HG02981 (cell line): ENCODE measurements at regions not wholly inside any gene's neighbourhood (a gene's known extent, or its start where the extent isn't known, plus 50 kb on each side); places are given as distances from the start of the nearest gene placed in this dataset.
"Not testable (repeated sequence)": the region's sequence is repeated elsewhere in the genome, so short reads cannot be mapped to it uniquely, and the experiment has no call there.

Experiments
- ATAC-seq: cut with Tn5 transposase; IDR thresholded peaks from one replicate; pipeline ENCODE4 v1.9.1; 2021; ENCODE audit warnings: mild to moderate bottlenecking, moderate library complexity; ENCODE audit not compliant: unreplicated experiment

DNA sequence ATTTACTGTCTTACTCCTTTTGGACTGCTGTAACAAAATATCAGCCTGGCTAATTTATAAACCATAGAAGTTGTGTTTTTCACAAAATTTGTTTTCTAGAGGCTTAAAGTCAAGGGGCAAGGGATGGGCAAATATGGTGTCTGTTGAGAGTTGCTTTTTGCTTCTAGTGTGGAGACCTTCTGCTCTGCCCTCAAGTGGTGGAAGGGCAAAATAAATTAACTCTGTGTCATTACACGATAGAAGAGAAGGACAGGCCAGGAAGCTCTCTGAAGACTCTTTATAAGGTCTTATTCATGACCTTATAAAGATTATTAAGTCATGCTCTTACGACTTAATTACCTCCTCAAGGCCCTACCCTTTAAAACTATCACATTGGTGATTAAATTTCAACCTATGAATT lies 181.2 kb upstream of the LRATD1 start:
- no peak for ATAC-seq

DNA sequence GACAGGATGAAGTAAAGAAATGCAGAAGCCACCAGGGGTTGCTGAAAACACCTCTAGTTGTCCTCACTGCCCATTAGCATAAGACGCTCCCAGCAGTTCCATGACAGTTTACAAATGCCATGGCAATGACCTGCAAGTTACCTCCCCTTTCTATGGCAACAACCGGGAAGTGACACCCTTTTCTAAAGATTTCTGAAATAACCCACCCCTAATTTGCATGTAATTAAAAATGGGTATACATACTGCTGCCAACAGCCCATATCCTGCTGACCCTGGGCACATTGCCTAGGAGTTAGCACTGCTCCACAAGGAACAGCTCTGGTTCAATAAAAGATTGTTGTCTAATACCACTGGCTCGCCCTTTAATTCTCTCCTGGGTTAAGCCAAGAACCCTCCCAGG lies 178.3 kb upstream of the LRATD1 start:
- ATAC-seq: no peak

GRCh38 chr2:14459786-14460325 lies 172.7 kb upstream of the LRATD1 start:
- ATAC-seq: no peak

DNA sequence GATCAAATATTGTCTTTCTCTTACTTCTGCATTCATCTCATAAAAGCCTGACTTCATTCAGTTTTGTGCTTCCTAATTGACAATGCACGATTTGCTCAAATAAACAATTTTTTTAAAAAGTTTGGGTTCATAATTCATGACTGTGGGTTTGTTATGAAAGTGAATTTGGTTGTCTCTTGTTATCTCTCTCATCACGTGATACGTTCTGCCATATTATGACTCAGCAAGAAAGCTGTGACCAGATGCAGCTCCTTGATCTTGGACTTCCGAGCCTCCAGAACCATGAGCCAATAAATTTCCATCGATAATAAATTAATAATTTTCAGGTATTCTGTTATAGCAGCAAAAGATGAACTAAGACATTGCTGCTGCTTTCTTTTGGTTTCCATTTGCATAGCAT lies 156.5 kb upstream of the LRATD1 start:
- ATAC-seq: no peak

DNA sequence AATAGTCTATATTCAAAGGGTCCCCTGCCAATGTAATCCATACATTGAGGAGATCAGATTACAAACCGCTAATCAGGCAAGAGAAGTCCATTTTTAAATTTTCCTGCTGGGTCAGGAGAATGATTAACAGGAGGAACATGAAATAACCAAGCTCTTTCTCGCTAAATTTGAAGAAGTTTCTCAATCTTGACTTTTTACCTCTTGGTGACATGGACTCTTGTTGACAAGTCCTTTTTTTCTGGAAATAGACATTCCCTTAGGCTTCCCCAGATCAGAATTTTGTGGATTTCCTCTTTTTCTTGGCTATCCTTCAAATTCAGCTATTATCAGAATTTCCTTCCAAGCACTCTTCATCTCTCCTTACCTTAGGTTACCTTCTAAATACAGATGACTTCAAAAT lies 153.0 kb upstream of the LRATD1 start:
- no peak for ATAC-seq

DNA sequence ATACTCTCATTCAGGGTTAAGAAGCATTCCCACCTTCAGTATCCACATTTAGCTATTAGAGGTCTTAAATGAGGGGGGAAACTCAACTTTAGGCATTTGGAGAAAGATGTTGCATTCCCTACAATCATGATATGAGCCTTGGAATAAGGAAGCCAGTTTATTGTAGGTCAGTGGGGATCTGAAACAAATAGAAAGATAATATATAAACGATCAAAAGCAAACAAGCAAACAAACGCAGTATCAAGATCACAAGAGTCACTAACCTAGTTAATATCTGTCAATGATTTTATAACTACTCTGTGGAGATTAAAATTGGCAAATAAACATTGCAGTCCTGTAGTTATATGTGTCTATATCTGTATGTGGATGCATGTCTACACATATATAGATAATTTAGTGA lies 152.4 kb upstream of the LRATD1 start:
- ATAC-seq: no peak

DNA sequence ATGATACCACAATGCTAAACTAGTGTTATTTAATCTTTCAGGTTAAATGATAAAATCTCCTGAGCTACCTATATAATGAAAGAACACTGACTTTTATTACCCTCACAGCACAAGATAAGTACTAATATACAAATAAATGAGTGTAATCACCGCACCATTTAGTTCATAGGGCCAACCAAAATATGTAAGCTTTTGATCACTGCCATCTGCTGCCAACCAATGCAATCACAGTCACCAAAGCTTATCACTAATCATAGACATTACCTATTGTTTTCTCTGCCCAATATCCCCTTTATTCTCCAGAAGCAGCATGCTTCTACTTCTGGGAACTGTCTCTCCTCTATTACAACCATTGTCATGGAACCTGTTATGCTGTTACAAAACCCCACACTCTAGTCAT lies 151.6 kb upstream of the LRATD1 start:
- no peak for ATAC-seq

DNA sequence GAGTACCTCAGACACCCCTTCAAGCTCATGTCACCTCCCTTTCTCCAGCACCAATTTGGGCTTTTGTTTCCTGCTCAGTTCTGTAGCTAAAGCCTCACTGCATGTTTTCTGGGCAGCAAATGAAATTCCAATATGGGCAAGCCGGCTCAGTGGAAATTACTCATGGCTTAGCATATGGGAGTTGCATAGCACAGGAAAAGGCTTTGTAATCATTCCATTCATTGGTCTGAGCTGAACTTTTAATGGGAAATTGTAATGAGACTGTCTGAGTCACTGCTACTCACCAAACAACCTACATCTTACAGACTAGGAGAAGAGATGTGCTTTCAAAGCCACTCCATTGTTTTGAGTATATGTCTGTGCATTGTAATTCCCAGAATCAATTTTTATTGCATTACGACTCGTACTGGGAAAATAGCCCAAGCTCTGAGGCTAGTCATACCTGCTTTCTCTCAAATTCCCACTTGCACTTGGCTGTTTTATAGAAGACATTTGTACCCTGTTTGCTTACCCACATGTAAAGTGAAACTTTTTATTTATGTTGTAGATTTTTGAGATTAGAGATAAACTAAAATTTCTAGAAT lies 139.5 kb upstream of the LRATD1 start:
- no peak for ATAC-seq

- no peak for ATAC-seq
Measured at GRCh38 chr2:14494759-14495158, 137.8 kb upstream of the LRATD1 start.

- no peak for ATAC-seq
Measured at GRCh38 chr2:14501061-14501460, 131.5 kb upstream of the LRATD1 start.

GRCh38 chr2:14506955-14507354 lies 125.6 kb upstream of the LRATD1 start:
- ATAC-seq: not testable (repeated sequence)

DNA sequence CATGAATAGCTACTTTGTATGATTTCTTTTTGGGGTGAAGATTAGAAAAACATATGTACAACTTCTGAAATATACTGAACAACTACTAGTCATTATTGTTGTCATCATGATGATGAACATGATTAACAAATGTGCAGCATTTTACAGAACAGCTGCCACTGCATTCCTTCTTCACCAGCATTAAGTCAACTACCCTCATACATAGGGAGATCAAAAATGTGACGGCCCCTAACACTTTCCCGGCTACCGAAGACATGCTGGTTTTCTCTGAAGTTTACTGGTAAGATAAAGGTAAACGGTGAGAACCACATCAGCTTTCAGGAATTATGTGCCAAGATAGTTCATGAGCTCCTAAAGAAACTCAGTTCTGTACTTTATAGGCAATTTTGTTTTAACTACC lies 121.0 kb upstream of the LRATD1 start:
- ATAC-seq: no peak

- no peak for ATAC-seq
Measured at GRCh38 chr2:14513903-14514302, 118.6 kb upstream of the LRATD1 start.

GRCh38 chr2:14516844-14517243 lies 115.7 kb upstream of the LRATD1 start:
- no peak for ATAC-seq

DNA sequence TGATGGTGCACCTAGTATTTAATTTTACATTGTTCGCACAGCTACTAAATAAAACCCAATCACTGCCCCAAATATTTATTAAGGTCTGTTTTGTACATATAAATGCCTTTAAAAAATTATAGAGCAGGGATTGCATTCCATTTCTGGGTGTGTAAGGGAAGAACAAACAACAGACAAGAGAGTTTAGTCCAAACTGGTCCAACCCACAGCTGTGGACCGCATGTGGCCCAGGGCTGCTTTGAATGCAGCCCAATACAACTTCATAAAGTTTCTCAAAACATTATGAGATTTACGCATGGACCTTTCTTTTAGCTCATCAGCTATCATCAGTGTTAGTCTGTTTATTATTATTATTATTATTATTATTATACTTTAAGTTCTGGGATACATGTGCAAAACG lies 114.8 kb upstream of the LRATD1 start:
- no peak for ATAC-seq

GRCh38 chr2:14520385-14520945 lies 112.1 kb upstream of the LRATD1 start:
- ATAC-seq: no peak

DNA sequence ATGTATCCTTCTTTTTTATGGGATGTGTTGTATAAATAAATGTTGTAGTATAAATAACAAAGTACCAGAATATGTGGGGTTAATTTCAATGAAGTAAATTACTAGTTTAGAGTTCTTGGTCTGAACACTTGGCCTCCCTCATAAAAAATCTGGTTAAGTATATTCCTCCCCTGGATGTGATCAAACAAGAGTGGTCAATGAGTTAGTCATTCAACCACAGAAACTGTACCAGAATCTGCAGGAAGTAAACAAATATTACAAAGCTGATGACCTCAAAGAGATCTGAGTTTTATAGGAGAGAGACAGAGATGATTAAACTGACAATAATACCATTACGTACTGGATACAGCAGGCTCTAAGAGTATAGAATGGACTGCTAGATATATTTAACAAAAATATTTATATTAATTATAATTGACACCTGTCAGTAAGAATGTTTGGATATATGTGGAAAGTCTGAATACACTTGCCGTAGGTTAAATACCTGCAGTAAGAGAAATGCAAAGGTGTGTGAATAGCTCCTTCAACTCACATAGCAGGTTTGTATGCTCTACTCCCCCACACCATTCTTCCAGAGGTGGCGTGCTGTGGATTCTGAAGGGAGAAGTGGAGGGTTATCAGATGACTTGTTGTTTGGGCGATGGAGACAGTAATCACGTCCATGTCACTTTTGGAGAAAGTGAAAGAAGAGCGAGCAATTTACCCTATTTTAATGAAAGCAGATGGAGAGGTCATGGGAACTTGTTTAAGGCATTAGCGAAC lies 108.3 kb upstream of the LRATD1 start:
- ATAC-seq: no peak

GRCh38 chr2:14524803-14525080 lies 107.8 kb upstream of the LRATD1 start:
- ATAC-seq: no peak

GRCh38 chr2:14530506-14530905 lies 102.0 kb upstream of the LRATD1 start:
- ATAC-seq: no peak

DNA sequence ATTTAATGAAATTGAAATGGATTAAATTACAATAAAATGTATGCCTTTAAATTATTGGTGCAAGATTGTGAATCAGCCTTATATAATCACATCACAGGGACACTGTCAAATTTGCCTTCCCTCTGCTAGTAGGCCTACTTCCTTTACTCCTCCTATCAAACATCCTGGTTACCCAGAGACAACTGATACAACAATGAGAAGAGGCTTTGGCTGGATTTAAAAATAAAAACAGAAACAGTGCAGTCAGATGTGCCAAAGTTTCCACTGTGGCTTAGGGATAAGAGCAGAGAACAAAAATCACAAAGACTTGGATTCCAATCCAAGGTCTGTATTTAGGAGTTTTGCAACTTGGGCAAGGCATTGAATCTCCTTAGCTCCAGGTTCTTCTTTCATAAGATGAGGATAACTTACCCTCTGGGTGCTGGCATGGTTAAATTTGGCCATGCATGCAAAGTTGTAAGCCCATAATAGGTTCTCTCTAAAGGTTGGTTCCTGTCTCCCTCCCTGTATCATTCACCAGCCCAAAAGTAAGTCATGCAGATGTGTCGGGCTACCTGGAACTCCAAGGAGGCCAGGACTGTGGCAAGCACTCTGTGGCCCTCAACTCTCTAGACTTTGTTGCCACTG lies 99.3 kb upstream of the LRATD1 start:
- no peak for ATAC-seq

- ATAC-seq: no peak
Measured at GRCh38 chr2:14535156-14535555, 97.4 kb upstream of the LRATD1 start.

- ATAC-seq: no peak
Measured at GRCh38 chr2:14536976-14537375, 95.5 kb upstream of the LRATD1 start.
